ENCODE measurements at regions not wholly inside any gene's neighbourhood (a gene's known extent, or its start where the extent isn't known, plus 50 kb on each side); places are given as distances from the start of the nearest gene placed in this dataset.
"Not testable (repeated sequence)": the region's sequence is repeated elsewhere in the genome, so short reads cannot be mapped to it uniquely, and the experiment has no call there.

DNA sequence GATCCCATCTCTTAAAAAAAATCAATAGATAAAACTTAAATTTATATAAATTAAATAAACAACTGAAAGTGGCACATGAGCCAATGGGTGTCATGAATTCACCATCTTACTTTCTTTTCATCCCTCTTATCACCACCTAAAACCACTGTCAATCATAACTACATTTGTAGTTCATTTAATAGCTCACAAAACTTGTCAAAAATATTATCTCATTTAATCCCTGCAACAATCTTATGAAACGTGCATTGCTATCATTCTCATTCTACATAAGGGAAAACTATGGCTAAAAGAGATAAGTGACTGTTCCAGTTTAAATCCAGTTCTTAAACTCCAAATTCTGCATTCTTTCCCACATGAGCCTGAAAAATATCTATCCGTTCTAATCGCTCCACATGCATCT lies 80.6 kb upstream of the BEND6 start:
- WGBS, 2 donors, result 95 to 96% methylated on average over 3 of the region's 3 CpGs
- Histone ChIP-seq H3K27me3 (ENCODE audit: control insufficient read depth in 3 of 3, insufficient read depth in 3 of 3, low read length in 2 of 3) (no peaks in the 10 kb centered on the region), H3K4me3 (no peak overlapping the region), H3K9me3 (ENCODE audit: control insufficient read depth in 4 of 4, insufficient read depth in 3 of 4, low read length in 3 of 4) (no peaks in the 10 kb centered on the region), H3K36me3 (ENCODE audit: control insufficient read depth in 4 of 4, insufficient read depth in 4 of 4, low read length in 4 of 4) (no peaks in the 10 kb centered on the region), H3K4me1 (ENCODE audit: control insufficient read depth in 5 of 5, insufficient read depth in 5 of 5, low read length in 5 of 5) (no peaks in the 10 kb centered on the region), H3K27ac (ENCODE audit: low read depth in 1 of 2, low read length in 1 of 2) (no peak overlapping the region), H3K9ac (ENCODE audit: insufficient read depth in 1 of 2, low read length in 2 of 2) (no peak overlapping the region)
- DNase-seq (no peak), ATAC-seq (ENCODE audit: insufficient read depth, low FRiP score) (no peak)
- TF ChIP-seq, protein P1, sequence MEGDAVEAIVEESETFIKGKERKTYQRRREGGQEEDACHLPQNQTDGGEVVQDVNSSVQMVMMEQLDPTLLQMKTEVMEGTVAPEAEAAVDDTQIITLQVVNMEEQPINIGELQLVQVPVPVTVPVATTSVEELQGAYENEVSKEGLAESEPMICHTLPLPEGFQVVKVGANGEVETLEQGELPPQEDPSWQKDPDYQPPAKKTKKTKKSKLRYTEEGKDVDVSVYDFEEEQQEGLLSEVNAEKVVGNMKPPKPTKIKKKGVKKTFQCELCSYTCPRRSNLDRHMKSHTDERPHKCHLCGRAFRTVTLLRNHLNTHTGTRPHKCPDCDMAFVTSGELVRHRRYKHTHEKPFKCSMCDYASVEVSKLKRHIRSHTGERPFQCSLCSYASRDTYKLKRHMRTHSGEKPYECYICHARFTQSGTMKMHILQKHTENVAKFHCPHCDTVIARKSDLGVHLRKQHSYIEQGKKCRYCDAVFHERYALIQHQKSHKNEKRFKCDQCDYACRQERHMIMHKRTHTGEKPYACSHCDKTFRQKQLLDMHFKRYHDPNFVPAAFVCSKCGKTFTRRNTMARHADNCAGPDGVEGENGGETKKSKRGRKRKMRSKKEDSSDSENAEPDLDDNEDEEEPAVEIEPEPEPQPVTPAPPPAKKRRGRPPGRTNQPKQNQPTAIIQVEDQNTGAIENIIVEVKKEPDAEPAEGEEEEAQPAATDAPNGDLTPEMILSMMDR (IDR thresholded peaks at IDR 0.05; ENCODE audit: control extremely low read depth, extremely low read depth), result no peak

DNA sequence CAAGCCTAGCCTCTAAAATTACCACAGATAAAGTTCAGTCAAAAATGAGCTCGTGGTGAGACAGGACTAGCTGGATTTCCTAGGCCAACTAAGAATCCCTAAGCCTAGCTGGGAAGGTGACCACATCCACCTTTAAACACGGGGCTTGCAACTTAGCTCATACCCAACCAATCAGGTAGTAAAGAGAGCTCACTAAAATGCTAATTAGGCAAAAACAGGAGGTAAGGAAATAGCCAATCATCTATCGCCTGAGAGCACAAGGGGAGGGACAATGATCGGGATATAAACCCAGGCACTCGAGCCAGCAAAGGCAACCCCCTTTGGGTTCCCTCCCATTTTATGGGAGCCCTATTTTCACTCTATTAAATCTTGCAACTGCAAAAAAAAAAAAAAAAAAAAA lies 84.9 kb upstream of the BEND6 start:
- not testable (repeated sequence) for H3K4me1 ChIP-seq (ENCODE audit: control insufficient read depth in 5 of 5, insufficient read depth in 5 of 5, low read length in 5 of 5); H3K36me3 ChIP-seq (ENCODE audit: control insufficient read depth in 4 of 4, insufficient read depth in 4 of 4, low read length in 4 of 4); H3K27me3 ChIP-seq (ENCODE audit: control insufficient read depth in 3 of 3, insufficient read depth in 3 of 3, low read length in 2 of 3); DNase-seq; H3K4me3 ChIP-seq; H3K9me3 ChIP-seq (ENCODE audit: control insufficient read depth in 4 of 4, insufficient read depth in 3 of 4, low read length in 3 of 4); ATAC-seq (ENCODE audit: insufficient read depth, low FRiP score); H3K9ac ChIP-seq (ENCODE audit: insufficient read depth in 1 of 2, low read length in 2 of 2); H3K27ac ChIP-seq (ENCODE audit: low read depth in 1 of 2, low read length in 1 of 2)
- 94% methylated on average over 5 of the region's 5 CpGs for WGBS, 2 donors

DNA sequence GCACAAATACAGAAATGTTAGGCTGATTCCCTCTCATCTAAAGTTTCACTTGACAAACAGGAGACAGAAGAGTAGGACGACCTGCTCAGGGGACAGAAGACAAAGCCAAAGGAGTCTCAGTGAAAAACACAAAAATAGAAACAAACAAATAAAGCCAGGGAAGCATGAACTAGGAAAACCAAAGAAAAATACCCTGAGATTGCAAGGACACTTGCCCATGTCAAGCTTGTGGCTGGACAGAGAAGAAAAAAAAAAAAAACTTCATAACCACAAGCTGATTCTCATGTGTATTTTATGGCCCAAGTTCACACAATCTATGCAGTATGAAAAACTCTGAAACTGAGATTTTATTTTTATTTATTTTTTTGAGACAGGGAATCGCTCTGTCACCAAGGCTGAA lies 85.6 kb upstream of the BEND6 start:
- H3K36me3 ChIP-seq (ENCODE audit: control insufficient read depth in 4 of 4, insufficient read depth in 4 of 4, low read length in 4 of 4), result no peaks in the 10 kb centered on the region
- TF ChIP-seq, protein P1 (IDR thresholded peaks at IDR 0.05; ENCODE audit: control extremely low read depth, extremely low read depth), result no peak
- 85 to 88% methylated on average over 2 of the region's 2 CpGs for WGBS, 2 donors
- H3K4me3 ChIP-seq, result no peak overlapping the region
- no peak for DNase-seq
- ATAC-seq (ENCODE audit: insufficient read depth, low FRiP score), result no peak
- no peak overlapping the region for H3K27ac ChIP-seq (ENCODE audit: low read depth in 1 of 2, low read length in 1 of 2)
- H3K4me1 ChIP-seq (ENCODE audit: control insufficient read depth in 5 of 5, insufficient read depth in 5 of 5, low read length in 5 of 5), result no peaks in the 10 kb centered on the region
- no peak overlapping the region for H3K9ac ChIP-seq (ENCODE audit: insufficient read depth in 1 of 2, low read length in 2 of 2)
- H3K27me3 ChIP-seq (ENCODE audit: control insufficient read depth in 3 of 3, insufficient read depth in 3 of 3, low read length in 2 of 3), result no peaks in the 10 kb centered on the region
- no peaks in the 10 kb centered on the region for H3K9me3 ChIP-seq (ENCODE audit: control insufficient read depth in 4 of 4, insufficient read depth in 3 of 4, low read length in 3 of 4)

DNA sequence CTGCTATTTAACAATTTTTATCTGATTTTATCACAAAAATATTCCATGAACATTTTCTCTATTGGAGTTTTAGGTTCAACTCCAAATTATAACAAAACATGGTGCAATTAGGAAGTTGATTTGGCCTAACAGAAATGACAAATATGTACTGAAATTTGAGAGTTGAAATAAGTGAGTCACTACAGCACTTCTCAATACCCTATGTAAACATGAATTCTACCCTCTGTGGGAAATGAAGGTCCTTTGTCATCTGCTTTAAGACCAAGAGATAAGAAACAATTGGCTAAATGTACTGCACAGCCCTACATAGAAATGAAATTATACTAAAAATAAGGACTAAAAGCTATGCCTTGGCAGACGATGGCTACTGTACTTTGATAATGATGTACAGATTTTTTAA lies 86.2 kb upstream of the BEND6 start:
- Histone ChIP-seq H3K27me3 (ENCODE audit: control insufficient read depth in 3 of 3, insufficient read depth in 3 of 3, low read length in 2 of 3) (no peaks in the 10 kb centered on the region), H3K4me3 (no peak overlapping the region), H3K9me3 (ENCODE audit: control insufficient read depth in 4 of 4, insufficient read depth in 3 of 4, low read length in 3 of 4) (no peaks in the 10 kb centered on the region), H3K4me1 (ENCODE audit: control insufficient read depth in 5 of 5, insufficient read depth in 5 of 5, low read length in 5 of 5) (no peaks in the 10 kb centered on the region), H3K27ac (ENCODE audit: low read depth in 1 of 2, low read length in 1 of 2) (no peak overlapping the region), H3K9ac (ENCODE audit: insufficient read depth in 1 of 2, low read length in 2 of 2) (no peak overlapping the region), H3K36me3 (ENCODE audit: control insufficient read depth in 4 of 4, insufficient read depth in 4 of 4, low read length in 4 of 4) (no peaks in the 10 kb centered on the region)
- WGBS, 2 donors, result 75 to 89% methylated on average over 1 of the region's 1 CpG
- TF ChIP-seq, protein P1 (IDR thresholded peaks at IDR 0.05; ENCODE audit: control extremely low read depth, extremely low read depth), result no peak
- no peak for DNase-seq
- ATAC-seq (ENCODE audit: insufficient read depth, low FRiP score), result no peak
